Fibroblast of pulmonary artery (primary cell): ENCODE measurements at regions not wholly inside any gene's neighbourhood (a gene's known extent, or its start where the extent isn't known, plus 50 kb on each side); places are given as distances from the start of the nearest gene placed in this dataset.

ENCODE experiments used
- DNase-seq: peaks from one replicate; pipeline ENCODE4 v3.0.0-alpha.2; 2010; ENCODE audit warnings: low read depth
- H3K4me3 ChIP-seq: replicated peaks from 2 replicates; pipeline ENCODE4 v1.5.1; 2011; ENCODE audit warnings: low read depth, mild to moderate bottlenecking, control low read depth, low read length, moderate library complexity
- CTCF ChIP-seq: IDR thresholded peaks from 2 replicates; pipeline ENCODE4 v1.5.1; 2011; ENCODE audit warnings: mild to moderate bottlenecking, control low read depth, low read length, inconsistent platforms; ENCODE audit errors: missing control alignments

- no peak for DNase-seq
- no peak for TF ChIP-seq CTCF
- H3K4me3 ChIP-seq, result no peak overlapping the region
These were observed 136.5 kb upstream of the FN1 start for GRCh38 chr2:215572341-215572848.

GRCh38 chr2:215571689-215572088 lies 135.8 kb upstream of the FN1 start:
- DNase-seq, result no peak
- H3K4me3 ChIP-seq, result no peak overlapping the region
- no peak for TF ChIP-seq CTCF

GRCh38 chr2:215567504-215567903 lies 131.6 kb upstream of the FN1 start:
- no peak overlapping the region for H3K4me3 ChIP-seq
- DNase-seq, result no peak
- no peak for TF ChIP-seq CTCF

- TF ChIP-seq CTCF, result no peak
- DNase-seq, result no peak
- H3K4me3 ChIP-seq, result no peak overlapping the region
These were observed 130.0 kb upstream of the FN1 start for GRCh38 chr2:215565897-215566296.

- H3K4me3 ChIP-seq, result no peak overlapping the region
- no peak for DNase-seq
- TF ChIP-seq CTCF, result no peak
These were observed 121.8 kb upstream of the FN1 start for GRCh38 chr2:215557701-215558100.

GRCh38 chr2:215556979-215557378 lies 121.1 kb upstream of the FN1 start:
- no peak overlapping the region for H3K4me3 ChIP-seq

More at GRCh38 chr2:215556979-215557378, 121.1 kb upstream of the FN1 start:
- no peak for TF ChIP-seq CTCF
- peak; percentile 79 for DNase-seq
